GM21825 (cell line): ENCODE measurements at regions not wholly inside any gene's neighbourhood (a gene's known extent, or its start where the extent isn't known, plus 50 kb on each side); places are given as distances from the start of the nearest gene placed in this dataset.

ENCODE experiments used
- ATAC-seq: cut with Tn5 transposase; IDR thresholded peaks from one replicate; pipeline ENCODE4 v1.9.1; 2021; ENCODE audit warnings: mild to moderate bottlenecking, moderate library complexity; ENCODE audit not compliant: unreplicated experiment

DNA sequence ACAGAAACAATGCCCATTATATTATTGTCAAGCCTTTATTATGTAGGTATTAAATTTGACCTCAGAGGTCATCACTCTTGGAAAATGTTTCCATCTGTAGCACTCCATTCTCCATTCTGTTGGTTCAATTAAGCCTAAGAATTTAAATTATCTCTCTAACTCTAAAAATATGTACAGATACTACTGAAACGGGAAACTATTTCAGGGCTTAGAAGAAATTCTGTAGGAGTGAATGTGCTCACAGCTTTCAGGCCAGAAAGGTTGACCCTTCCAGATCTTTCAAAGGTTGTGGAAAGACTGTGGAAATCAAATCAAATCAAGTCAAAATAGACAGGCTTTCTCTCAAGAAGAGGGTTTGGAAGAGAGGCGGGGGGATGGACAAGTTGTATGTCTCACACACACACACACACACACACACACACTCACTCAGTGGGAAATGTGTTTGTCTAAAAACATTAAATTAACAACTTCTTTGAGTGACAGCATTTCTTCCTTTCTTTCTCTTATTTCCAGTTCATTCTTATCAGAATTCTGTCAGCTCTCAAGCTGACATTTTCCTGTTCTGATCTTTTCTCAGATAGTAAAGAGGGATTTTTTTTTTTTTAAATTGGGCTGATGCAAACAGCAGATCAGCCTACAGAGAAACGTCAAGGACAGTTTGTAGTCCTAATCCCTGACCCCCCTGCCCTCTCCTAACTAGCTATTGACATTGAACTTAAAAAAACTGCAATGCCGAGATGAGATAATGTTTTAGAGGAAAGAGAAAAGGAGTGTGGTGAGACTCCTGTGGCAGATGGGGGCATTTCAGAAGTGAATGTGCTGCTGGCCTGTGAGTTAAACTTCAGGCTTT is 139.0 kb upstream of the ZFHX3 start:
- ATAC-seq = no peak

DNA sequence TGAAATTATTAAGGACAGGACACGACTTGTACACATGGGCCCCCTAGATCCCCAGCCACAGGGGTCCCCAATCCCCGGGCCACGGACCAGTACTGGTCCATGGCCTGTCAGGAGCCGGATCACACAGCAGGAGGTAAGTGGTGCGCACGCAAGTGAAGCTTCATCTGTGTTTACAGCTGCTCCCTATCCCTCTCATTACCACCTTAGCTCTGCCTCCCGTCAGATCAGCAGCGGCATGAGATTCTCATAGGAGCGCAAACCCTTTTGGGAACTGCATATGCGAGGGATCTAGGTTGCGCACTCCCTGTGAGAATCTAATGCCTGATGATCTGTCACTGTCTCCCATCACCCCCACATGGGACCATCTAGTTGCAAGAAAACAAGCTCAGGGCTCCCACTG is 137.8 kb upstream of the ZFHX3 start:
- ATAC-seq = no peak

DNA sequence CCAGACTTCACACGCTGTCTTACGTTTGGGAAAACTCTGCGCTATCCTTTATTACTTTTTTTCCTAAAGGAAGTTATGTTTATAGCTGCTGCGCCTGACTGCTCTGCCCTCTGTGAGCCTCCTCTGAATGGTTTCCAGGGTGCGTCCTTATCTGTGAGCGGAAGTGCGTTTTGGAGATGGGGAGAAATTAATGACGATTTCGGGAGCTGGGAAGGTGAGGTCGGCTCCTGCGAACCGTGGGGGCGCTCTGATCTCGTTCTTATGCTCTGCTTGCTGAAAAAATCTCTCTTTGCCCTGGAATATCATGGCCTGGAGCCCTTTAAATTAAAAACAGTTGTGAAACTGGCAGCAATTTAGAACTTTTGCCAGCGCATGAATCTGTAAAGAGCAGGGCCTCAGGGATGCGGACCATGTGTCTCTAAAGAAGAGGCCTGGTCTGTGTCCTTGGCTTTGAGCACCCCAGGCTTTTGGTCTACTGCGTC is 135.7 kb upstream of the ZFHX3 start:
- ATAC-seq = no peak

DNA sequence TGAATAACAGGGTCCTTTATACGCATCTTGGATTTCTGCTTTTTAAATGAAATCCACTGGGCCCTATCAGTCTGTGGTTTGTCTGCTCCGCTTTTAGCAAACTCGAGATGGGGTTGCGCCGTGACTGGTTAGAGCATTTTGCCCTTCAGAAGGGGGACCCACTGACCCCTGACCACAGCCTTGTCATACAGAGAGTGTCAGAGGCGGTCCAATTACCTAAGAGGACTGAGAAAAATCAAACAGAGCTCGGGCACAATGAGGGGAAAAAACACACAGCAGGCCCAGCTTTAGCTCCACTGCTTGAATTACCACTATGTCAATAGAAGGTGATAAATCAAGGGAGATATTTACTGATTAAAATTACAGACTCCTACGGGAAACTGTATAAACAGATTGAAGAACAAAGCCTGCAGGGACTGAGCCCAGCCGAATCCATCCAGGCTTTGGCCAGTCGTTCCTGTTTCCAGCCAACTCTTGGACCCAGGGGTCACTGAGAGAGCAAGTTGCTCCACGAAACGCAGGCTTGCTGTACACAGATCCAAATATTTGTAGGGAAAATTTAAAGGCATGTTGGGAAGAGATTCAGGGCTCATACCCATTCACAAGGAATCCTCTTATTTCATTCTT is 131.9 kb upstream of the ZFHX3 start:
- no peak for ATAC-seq

DNA sequence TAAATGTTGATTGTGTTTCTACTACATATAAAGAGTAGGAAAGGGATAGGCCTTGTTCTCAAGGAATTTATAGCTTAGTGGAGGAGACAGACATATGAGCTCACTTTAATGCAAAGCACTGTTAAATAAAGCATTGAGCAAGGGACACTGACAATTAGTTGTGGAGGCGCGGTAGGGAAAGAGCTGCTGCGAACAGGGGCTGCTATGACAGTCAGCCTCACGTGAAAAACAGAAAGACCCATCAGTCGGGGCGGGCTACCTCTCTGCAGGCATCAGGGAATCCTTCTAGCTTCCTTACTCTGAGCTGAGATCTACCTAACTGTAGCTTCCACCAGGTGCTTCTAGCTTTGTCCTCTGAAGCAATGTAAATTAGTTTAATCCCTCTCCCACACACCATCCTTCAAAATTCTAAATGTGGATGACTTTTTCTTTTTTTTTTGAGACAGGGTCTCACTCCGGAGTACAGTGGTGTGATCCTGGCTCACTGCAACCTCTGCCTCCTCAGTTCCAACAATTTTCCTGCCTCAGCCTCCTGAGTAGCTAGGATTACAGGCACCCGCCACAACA is 129.9 kb upstream of the ZFHX3 start:
- ATAC-seq = no peak

DNA sequence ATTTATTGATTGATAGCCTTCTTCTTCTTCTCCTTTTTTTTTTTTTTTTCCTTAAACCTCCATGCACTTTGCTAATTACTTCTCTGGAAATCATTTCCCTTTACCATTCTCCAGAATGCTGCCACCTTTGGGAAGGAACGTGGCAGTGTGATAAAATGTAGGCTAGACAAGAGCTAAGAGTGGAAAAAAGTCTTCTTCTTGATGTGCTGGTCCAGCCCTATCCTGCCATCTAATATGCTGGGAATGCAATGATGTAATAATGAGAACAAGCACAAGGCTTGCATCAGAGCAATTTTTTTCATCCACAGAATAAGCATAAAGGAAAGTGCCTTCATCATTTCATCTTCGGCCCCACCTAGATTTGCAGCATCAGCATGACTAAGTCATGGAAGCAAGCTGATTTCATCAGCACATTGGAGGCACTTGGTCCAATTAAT is 128.7 kb upstream of the ZFHX3 start:
- no peak for ATAC-seq

DNA sequence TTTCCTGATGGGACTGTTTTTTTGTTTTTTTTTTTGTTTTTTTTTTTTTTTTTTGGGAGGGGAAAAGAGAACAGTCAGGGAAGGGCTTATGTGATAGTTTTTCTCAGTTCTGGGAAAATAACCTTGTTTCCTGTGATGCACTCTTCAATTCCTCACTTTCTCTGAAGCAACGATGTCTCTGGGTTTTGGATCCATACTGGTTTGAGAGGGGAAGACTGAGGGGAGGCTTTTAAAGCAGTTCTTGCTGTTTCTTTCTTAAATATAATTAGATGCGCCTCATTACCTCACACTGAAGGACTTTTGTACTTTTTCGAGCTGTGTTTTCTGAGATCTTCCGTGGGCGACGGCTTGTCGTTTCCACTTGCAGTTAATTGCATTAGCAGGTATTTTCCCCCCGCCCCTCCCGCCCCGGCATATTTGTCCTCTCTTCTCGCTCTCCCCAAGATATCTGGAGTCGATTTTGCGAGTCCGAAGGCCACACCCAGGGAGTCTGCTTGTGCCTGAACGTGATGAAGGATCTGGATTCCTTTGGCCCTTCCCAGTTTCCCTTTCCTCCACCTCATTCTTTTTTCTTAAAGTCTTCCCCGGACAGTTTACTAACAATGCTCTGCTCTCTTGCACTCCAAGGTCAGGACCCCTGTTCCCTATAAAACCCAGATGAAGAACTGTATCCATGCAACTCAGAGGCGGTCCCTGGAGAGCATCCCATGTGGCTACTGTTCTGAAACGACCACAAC is 125.2 kb upstream of the ZFHX3 start:
- no peak for ATAC-seq

DNA sequence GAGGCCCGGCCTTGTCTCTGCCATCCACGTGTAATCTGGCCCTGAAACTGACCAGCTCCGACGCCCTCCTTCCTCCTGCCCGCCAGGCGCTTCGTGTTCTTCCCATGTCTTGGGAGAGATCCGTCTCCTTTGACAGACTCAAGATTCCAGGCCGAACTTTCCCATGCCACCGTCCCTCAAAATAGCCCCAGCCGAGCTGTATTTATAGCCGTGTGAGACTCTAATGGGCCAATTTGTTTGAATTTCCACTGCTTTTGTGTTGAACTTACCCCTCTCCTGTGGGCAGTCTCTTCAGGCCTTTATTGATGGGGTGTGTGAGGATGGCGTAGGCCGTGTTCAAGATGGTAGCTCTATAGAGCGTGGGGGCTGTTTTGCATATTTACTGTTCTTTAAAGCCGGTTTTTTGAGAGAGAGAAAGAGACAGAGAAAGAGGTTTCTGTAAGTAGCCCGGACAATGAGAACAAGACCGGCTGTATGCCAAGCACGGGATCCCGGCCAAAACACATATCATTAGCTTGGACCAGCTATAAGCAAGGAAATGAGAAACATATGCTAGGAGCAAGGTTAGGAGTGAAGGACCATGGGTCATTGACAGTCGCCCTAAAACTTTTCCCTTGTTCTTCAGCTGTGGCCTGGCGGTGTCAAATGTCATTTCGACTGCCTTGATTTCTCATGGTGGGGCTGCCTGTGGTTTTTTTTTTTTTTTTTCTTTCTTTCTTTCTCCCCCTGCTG is 124.5 kb upstream of the ZFHX3 start:
- ATAC-seq = no peak

DNA sequence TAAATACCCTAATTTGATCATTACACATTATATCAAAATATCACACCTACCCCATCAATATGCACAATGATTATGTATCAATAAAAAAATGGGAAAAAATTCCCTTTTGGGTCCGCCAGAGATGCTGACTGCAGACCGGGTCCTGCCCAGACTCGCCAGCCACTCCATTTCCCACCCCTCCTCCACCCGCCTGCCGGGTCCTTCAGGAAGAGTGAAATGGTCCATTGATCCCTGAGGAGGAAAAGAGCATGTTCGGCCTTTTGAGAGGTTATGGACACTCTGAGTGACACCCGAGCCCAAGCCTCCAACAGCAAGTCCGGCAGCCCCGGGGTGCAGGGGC is 123.9 kb upstream of the ZFHX3 start:
- ATAC-seq = no peak

DNA sequence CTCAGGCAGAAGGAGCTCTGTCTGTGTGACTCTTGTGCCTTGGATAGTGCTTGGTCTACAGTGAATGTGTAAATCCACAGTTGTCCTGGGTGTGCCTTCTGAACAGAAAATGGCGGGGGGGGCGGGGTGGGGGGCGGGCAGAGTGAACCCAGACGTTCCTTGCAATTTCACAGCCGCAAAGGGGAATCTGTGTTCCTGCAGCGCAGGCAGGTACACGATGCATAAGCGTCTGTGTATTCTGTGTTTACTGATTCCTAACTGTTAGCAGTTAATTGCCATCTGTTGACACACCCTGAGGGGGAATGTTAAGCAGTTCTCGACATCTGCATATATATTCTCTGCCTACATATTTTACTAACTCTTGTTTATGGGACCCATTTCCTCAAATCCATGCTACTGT is 123.5 kb upstream of the ZFHX3 start:
- no peak for ATAC-seq

DNA sequence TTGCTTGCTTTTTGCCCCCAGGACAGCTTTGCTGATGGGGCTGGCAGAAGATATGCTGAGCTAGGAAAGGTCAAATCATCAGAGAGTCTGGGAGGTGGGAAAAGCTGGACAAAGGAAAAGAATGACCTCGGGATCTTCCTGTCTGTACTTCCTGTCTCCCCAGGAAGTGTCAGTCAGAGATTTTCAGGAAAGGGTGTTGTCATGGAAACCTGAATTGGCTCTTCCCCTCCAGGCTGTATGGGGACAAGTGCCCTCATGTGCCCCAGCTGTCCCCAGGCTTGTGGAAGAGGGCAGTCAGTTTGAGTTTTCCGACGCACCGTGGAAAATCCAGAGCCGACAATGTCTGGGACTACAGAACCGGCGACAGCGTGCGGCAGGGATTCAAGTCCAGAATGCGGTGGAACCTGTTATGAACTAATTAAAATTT is 122.7 kb upstream of the ZFHX3 start:
- no peak for ATAC-seq

DNA sequence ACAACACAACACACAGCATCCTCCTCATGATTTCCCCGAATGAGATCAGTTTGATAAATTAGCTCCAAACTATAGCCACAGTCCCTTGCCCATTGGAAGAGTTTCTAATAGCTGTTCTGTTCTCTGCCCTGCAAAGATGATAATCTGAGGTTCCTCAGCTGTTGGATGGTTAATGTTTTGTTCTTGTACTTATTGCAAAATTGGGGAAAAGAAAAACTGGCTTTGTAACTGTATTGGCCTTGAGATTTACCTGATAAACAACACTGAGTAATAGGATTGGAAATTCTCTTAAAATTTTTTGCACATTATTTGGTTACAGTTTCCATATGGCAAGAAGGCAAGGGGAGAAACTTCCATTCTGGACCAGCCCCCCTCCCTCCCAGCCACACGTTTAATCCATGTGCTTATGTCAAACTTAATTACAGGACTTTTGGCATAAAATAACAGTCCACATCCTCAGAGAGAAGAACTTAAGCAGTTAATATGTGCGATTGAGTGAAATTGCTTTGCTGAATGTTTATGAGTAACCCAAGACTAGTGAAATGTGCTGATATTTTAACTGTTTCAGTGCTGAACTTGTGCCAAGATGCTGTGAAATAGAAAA is 119.1 kb upstream of the ZFHX3 start:
- no peak for ATAC-seq

DNA sequence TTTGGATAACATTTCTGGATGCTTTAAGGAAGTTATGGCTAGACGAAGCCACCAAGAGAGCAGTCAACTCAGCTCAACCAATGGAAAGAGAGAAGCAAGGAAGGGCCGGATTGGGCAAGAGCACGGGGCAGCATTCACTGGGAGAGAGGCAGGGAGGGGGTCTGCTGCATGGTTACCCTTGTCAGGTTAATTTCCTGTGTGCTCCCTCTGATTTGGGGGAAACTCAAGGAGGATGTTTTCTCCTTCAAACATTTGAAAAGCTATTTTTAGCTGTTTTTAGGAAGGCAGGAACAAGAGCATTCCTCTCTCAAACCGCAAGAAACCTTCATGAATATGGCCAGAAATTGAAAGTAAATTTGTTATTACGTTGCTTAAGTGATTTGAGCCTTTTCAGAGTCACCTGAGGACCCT is 118.5 kb upstream of the ZFHX3 start:
- no peak for ATAC-seq

DNA sequence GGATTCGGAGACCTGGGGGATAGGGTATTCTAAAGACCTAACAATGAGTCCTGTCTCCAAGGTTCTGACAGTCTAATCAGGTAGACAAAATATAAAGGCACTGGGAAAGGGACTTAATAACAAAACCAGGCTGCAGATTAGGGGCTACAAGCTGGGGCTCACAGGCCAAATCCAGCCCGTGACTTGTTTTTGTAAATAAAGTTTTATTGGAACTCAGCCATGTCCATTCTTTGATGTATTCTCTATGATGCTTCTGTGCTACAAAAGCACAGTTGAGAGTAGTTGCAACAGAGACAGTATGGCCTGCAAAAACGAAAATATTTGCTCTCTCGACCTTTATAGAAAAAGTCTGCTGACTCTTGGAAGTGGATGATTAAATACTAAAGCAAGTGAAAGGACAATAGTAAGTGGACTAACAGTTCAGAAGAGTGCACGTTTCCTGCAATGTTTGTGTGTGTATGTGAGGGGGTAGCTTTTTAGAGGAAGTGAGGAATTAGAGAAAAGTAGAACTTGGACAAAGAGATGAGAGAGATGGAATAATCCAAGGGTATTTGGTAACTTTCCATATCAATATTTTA is 115.4 kb upstream of the ZFHX3 start:
- ATAC-seq = no peak

DNA sequence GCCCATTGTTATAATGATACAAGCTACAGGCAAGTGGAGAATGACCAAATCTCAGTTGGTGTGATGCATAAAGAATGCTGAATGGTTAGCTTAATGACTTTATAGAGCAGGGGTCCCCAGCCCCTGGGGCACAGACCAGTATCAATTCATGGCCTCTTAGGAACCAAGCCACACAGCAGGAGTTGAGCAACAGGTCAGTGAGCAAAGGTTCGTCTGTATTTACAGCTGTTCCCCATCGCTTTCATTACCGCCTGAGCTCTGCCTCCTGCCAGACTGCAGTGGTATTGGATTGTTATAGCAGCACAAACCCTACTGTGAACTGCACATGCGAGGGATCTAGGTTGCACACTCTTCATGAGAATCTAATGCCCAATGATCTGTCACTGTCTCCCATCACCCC is 114.0 kb upstream of the ZFHX3 start:
- ATAC-seq = no peak

DNA sequence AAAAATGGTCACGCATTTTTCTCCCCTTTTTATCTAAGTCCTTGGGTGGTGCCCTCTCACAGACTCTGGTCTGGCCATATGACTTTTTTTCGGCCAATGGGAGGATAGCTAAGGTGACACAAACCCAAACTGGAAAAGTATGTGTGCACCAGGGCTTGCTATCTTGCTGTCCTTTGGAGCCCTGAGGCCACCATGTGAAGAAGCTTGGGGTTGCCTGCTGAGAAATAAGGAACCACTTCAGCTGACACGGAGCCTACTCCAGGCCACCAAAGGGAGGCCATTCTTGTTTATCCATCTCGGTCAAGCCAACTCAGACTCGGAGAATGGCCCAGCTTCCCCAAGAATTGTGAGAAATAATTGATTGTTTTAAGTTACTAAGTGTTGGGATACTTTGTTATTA is 111.4 kb upstream of the ZFHX3 start:
- no peak for ATAC-seq

DNA sequence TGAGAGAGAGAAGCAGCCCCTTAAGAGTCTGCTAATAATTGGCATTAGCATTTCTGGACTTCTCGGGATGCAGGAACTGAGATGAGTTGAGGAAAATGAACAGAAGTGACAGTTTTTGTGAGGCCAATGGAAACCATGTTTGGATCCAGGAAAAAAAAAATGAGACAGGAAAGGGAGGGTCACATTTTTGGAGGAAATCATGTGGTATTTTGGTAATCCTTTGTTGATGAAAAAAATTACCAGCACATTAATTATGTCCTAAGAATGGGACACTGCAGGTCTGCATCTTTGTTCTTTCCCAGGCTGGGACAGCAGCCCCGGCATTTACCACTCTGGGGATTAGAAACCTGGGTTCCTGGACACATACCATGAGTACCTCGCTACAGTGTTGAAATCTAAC is 109.9 kb upstream of the ZFHX3 start:
- no peak for ATAC-seq

DNA sequence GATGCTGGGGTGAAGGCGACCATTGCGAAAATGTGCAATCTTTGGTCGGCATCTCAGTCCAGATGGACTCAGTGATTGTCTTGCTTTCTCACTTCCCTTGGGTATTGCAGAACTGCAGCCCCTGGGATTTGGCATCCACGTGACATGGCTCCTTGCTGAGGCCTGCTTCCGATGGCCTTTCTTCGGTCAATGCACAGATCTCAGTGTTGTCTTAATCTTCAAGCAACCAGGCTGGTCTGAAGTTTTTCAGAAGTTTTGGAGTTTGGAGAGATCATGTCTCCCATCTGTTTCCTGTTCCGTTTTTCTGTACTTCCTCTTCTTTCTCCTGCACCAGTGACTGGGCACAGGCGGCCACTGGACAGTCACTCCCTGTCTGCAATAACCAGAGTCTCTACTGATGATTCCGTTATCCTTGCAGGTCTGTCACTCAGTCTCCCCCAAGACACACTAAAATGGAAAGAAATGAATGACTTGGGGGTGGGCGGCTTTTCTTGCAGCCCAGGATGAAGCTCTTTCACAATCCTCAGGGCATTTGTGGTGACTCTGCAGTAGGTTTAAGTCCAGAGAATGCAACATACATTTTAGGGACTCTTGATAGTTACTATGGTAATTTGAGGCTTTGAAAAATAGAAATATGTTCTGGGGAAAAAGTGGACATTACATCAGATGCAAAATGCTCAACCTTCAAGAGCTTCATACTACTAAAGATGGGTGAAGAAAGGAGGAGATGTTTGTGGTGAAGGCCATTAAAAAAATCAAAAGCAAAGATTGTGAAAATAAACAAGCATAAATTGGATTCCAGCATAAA is 106.3 kb upstream of the ZFHX3 start:
- no peak for ATAC-seq

DNA sequence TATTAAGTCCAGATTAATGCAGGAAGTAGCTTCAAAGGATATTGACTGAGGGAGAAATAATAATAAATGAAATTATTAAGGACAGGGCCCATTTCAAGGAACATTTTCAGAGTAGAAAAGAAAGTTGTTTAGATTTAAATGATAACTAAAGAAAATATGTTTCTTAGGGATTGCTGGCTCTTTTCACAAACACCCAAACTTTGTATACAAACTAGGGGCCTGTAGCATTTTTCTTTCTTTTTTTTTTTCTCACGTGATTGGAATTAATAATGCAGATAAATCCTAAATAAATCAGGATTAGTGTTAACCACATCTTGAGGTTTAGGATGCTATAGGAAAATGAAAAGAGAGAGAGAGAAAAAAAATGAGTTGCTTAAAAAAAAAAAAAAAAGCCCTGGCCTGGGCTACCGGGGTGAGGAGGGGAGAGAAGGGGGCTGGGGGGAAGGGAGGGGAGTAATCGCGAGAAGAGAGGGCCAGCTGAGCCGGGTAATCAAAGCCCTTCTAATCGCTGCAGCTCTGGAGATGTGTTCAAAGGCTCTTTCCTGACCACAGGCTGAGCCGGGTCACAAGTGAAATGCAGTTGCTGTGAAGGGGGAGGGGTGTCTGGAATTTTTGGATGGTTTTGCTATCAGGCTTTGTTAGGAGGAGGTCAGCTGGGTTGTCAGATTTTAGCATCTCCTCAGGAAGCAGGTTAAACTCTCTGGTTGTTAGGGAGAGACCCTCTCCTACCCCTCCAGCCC is 104.6 kb upstream of the ZFHX3 start:
- no peak for ATAC-seq
